ENCODE measurements at regions not wholly inside any gene's neighbourhood (a gene's known extent, or its start where the extent isn't known, plus 50 kb on each side); places are given as distances from the start of the nearest gene placed in this dataset.
A peak's percentile ranks its signal among the peaks of the same experiment; 100 is the strongest.

GRCh38 chr2:14722904-14723570, 90.5 kb downstream of the LRATD1 start:
- TF ChIP-seq CTCF (IDR thresholded peaks at IDR 0.05) (peak; percentile 5; the same call in 1 of the 2 replicates), SIN3A (IDR thresholded peaks at IDR 0.05; ENCODE audit: borderline replicate concordance, insufficient read depth, low read depth, low read length) (no peak)

Data from Panc1 (cell line).